HG02798 (cell line): ENCODE measurements at regions not wholly inside any gene's neighbourhood (a gene's known extent, or its start where the extent isn't known, plus 50 kb on each side); places are given as distances from the start of the nearest gene placed in this dataset.

Source experiments
- ATAC-seq: cut with Tn5 transposase; IDR thresholded peaks from one replicate; pipeline ENCODE4 v1.9.1; 2021; ENCODE audit warnings: mild to moderate bottlenecking; ENCODE audit not compliant: unreplicated experiment, poor library complexity

DNA sequence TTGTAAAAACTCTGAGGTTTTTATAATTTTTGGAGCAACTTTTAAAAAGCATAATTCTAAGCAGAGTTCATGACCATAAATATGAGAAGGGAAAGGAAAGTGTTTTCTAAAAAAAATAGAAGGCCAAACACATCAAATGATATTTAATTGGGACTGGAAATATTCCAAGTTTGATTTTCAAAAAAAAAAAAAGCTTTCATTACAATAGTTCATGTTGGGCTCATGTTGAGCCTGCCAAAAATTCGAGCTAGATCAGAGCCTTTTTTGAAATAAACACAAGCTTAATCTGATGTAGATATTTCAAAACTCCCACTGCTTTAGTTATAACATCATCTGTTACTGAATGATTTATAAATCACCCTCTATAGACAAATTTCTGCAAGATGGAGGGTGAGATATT, 163.4 kb upstream of the DEFB112 start:
- no peak for ATAC-seq

DNA sequence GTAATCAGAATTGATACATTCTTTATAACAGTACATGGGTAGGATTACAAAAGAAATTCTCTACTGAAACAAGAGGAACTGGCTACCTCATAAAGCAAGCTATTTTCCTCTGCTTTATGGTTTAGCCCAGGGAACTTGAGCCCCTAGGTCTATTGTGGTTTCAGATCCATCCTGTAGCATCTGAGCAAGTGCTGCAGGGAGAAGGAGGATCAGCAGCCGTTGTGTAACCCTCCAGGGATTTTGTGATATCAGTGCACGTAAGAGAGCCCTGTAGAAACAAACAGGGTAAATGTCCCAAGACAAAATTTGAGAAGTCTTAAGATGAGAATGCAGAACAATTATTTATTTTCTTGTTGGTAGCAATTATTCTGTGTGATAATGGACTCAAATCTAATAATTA, 165.2 kb upstream of the DEFB112 start:
- ATAC-seq = no peak

DNA sequence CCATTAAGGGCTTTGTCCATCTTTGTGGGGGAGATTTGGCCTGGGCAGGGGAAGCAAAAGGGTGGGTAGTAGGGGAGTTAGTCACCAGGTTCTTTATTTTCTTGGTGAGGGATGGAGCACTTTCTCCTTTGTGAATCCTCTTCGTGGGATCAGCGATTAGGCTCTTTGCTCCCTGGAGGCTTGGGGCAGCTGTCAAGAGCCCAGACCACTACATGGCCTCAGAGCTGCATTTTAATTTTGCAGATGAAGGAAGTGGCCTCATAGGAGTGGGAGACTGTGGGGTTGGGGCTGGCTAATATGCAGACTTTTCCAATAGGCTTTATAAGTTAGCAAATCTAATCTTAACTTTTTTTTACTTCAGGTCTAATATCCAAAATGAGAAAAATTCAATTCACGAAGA, 168.1 kb upstream of the DEFB112 start:
- no peak for ATAC-seq

GRCh38 chr6:50236164-50236563, 186.4 kb upstream of the DEFB112 start:
- no peak for ATAC-seq

DNA sequence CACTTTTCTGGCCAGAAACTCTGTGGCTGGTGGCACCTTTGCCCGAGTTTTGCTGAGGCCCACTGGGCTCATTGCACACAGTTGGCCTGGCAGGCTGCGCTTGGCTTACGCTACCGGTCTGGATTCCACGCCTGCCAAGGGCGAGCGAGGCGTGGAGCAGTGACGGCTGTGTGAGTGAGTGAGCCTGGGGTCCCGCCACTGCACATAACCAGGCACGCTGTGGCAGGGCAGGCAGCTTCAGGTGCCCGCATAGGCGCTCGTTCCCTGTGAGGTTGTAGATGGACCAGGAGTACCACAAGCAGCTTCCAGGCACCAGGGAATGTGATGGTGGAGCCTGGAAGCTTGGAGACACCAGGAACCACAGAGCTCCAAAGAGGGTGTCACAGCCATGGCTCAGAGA, 190.1 kb upstream of the DEFB112 start:
- ATAC-seq = no peak

DNA sequence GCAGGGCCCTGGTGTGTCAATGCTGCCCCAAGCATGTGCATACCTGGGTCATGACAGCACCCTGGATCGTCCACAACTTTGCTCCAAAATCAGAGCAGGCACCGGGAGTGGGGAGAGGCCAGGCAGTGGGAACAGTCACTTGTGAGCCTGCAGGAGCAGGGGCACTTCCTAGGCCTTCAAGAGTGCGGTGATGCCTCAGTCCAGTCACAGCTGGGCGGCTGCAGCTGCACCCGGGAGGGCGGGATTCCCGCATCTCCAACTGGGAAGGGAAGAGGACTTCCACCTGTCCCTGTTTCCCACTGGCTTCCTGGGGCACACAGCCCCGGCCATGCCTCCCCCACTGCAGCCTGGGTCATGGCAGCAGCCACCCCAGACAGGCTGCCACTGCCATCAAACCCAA, 191.3 kb upstream of the DEFB112 start:
- no peak for ATAC-seq

DNA sequence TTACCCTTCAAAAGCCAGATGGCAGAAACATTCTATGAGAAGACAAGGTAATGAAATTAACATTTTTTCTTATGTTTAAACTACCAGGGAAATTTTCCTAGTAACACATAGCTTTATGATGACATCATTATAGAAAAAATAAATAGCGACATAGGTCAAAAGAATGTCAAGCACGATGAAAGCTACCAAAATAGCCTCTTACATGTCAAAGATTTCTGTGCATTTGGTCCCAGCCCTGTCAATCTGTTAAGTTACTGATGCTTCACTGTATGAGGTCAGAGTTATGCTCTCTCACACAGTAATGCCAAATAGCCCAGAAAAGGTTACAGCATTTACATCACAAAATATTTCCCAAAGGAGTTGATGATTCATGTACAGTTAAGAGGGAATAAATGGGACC, 199.8 kb upstream of the DEFB112 start:
- ATAC-seq = no peak

- no peak for ATAC-seq
These were observed 207.6 kb upstream of the DEFB112 start for GRCh38 chr6:50257322-50257721.

- no peak for ATAC-seq
These were observed 210.2 kb upstream of the DEFB112 start for GRCh38 chr6:50259903-50260302.

- ATAC-seq = no peak
These were observed 215.4 kb upstream of the DEFB112 start for GRCh38 chr6:50264995-50265571.

GRCh38 chr6:50270415-50270814, 220.7 kb upstream of the DEFB112 start:
- no peak for ATAC-seq

DNA sequence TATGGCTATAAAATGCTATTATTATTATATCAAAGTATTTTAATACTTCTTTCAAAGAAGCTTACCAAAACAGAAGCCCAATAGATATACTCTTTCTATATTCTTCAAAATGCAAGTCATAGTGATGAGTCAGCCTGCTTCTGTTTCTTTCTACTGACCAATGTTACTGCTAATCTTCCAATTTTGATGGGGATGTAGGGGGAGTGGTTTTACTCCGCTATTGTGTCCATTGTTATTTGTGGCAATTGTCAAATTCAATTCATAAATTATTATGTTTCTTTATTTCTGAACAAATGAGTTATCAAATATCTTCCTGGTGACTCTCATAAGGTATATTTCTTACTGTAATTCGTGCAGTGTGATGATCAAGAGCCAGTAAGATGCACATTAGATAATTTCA, 221.5 kb upstream of the DEFB112 start:
- no peak for ATAC-seq

DNA sequence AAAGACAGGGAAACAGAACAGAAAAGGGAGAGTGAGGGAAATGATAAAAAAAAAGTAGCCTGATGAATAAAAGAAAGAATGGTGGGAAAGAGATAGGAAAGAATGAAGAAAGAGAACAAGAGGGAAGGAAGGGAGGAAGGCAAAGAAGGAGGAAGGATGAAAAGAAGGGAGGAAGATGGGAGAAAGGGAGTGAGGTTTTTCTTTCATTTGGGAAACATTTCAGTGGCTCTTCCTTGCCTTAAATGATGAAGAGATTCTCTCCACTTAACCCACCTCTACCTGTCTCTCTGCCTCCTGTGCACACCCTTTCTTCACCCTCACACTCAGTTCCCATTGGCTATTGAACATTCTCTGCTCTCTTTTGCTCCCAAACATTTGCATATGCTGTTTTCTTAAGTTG, 222.1 kb upstream of the DEFB112 start:
- ATAC-seq = no peak

DNA sequence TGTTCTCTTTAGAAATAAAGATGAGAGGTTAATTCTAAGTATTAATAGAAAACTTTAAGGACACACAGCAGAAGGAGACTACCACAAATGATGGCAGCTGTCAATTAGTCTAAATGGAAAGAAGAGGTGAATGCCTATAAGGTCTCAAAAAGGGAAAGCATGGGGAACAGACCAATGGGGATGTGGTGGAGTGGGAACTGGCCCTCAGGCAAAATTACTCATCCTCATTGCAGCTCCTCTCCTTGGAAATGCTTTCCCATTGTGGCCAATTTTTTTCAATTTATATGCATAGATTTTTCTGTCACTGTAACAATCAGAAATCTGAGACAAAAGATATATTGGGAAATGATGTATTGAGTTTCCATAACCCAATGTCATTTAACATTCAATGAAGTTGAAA, 222.9 kb upstream of the DEFB112 start:
- ATAC-seq = no peak

DNA sequence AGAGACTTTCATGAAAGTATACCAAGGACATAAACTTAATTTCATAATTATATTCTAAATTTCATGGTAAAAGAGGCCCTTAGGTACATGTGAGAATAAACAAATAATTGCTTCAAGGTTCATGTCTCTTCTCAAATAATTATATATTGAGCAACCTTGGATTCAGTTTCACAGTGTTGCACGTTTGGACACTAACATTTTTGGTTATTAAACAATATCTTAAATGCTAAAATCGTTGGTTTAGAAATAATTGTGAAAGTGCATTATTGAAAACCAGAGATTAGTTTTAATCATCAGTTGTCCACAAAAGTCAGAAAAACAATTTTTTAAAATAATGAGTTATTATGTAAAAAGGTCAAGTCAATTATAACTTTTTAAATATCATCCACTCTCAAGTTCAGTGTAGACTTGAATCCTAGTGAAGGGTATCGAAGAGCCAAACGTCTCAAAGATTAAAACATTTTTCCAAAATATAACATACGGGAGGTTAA, 227.1 kb upstream of the DEFB112 start:
- no peak for ATAC-seq

DNA sequence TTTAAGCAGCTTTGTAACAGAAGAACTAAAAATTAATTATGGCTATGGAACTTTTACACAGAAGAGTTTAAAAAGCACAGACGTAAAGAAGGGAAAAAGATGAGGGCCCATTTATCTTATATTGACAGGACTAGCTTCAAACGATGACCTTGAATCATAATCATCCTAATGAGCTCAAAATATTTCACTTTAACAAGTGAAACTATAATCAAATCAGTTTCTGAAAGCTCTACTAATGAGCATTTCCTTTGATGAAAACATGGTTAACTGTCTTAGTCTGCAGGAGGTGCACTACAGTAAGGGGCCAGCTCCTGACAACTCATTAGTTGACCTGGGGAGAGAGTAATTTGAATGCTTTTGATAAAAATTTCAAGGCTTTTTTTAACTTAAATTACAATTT, 228.0 kb upstream of the DEFB112 start:
- ATAC-seq = no peak

- ATAC-seq = no peak
These were observed 228.9 kb upstream of the DEFB112 start for GRCh38 chr6:50278663-50279062.

DNA sequence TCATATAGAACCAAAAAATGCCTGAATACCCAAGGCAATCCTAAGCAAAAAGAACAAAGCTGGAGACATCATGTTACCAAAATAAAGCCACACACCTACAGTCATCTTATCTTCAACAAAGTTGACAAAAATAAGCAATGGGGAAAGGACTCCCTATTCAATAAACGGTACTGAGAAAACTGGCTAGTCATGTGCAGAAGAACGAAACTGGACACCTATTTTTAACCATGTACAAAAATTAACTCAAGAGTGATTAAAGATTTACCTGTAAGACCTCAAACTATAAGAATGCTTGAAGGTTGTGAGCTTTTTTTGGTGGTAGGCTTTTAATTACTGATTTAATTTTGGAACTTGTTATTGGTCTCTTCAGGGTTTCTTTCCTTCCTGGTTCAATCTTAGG, 236.0 kb upstream of the DEFB112 start:
- ATAC-seq = no peak

DNA sequence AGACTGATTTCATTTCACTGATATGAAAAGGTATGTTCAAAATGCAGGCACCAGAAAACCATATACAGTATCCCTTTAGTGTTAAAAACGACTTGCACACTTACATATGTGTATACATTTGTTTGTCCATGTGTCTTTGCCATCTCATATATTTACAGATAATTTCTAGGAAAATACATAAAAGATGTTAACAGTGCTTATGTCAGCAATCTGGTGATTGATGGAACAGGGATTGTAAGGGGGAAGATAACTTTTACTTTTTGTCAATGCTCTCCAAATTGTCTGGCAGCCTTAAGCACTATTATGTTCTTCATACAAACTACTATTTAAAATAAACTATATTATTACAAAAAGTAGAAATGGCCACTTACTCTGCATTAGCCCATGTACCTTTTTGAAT, 238.5 kb upstream of the DEFB112 start:
- no peak for ATAC-seq

GRCh38 chr6:50288881-50289280, 239.2 kb upstream of the DEFB112 start:
- no peak for ATAC-seq

- ATAC-seq = no peak
These were observed 239.6 kb upstream of the DEFB112 start for GRCh38 chr6:50289366-50289765.

GRCh38 chr6:50301307-50301706, 251.6 kb upstream of the DEFB112 start:
- ATAC-seq = no peak

- no peak for ATAC-seq
These were observed 255.9 kb upstream of the DEFB112 start for GRCh38 chr6:50305660-50306059.
